ENCODE measurements at regions not wholly inside any gene's neighbourhood (a gene's known extent, or its start where the extent isn't known, plus 50 kb on each side); places are given as distances from the start of the nearest gene placed in this dataset.
A peak's percentile ranks its signal among the peaks of the same experiment; 100 is the strongest.

- DNase-seq: no peak
Observed at GRCh38 chr9:17894501-17895160, 315.8 kb downstream of the SH3GL2 start.

DNA sequence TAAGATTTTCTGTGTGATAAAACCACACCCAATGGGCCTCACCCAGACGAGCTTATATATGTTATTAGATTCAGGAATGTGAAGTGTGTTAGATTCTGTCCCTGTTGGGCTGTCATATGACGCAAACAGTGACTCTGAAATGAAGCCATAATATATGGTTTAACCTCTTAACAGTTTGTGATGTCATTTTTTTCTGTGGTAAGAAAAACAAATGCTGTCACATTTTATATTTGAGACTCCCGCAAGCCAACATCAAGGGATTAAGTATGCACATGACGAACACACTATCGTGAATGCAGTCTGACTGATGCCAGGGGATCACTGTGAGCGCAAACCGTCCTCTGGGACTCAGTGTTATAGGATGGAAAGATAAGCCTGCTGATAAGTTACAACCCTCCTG lies 321.7 kb downstream of the SH3GL2 start:
- no peak for DNase-seq

DNA sequence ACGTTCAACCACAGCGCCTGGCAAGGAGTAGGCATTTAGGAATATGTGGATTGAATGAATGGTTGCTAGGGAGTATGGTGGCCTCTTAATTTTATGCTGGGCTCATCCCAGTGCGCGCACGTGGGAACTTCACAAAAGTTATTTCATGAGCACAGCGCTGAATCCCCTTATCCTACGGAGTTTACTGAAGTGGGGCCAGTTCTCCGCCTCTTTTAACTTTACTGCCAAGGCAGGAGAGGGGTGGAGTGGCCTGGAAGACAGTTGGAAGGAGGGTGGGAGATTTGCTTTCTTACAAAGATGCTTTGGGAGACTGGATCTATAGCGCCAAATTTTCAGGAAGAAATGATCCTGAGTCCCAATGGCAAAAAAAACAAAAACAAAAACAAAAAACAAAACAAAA lies 326.5 kb downstream of the SH3GL2 start:
- DNase-seq: no peak

GRCh38 chr9:17905781-17906175 lies 326.9 kb downstream of the SH3GL2 start:
- no peak for DNase-seq

DNA sequence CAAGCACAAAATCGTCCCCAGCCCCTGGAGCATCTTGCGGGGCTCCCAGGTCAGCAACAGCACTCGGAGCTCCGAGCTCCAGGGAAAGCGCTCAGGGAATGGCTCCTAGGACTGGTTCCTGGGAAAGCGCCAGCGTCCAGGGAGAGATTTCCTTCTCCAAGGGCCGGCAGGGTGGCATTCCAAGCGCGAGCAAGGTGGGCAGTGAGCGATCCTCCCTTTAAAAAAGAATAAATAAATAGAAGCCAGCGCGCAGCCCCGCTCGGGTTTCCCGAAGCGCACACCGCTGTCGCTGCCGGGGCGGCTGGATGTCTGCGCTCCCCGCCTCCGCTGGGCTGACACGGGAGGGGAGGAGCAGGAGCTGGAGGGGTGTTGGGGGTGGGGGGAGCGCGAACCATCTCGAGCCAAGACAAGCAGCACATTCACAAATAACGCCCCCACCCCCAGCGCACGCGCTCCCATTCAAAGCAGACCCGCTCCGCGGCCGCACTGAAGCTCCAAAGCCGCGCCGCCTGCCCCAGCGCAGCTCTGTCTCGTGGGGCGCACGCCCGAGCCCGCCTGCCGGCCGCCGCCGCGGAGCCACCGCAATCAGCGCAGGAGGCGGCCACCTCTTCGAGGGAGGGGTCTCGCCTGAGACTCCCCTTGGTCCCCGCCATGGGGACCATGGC lies 327.4 kb downstream of the SH3GL2 start:
- no peak for DNase-seq

- DNase-seq: no peak
Observed at GRCh38 chr9:17906841-17907778, 328.2 kb downstream of the SH3GL2 start.

GRCh38 chr9:17907779-17908508 lies 329.1 kb downstream of the SH3GL2 start:
- no peak for DNase-seq

DNA sequence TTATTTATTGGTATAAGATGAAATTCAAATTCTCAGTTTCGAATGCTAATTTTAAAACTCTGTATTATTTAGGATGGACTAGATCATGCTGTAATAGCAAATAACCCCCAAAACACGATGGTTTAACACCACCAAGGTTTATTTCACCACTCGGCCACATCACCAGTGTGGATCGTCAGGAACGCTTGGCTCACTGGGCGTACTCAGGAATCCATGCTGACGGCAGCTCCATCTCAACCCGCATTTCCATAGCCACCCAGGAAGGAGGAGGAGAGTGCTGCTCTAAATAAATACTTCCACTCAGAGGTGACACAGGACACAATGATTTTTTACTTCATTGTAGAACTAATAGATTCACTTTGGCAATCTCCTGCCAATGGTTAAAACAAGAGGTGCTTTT lies 347.4 kb downstream of the SH3GL2 start:
- no peak for DNase-seq

- DNase-seq: no peak
Observed at GRCh38 chr9:17927616-17928015, 348.8 kb downstream of the SH3GL2 start.

GRCh38 chr9:17928228-17928627 lies 349.4 kb downstream of the SH3GL2 start:
- DNase-seq: no peak

- no peak for DNase-seq
Observed at GRCh38 chr9:17928768-17929167, 349.9 kb downstream of the SH3GL2 start.

GRCh38 chr9:17929506-17929905 lies 350.6 kb downstream of the SH3GL2 start:
- no peak for DNase-seq

DNA sequence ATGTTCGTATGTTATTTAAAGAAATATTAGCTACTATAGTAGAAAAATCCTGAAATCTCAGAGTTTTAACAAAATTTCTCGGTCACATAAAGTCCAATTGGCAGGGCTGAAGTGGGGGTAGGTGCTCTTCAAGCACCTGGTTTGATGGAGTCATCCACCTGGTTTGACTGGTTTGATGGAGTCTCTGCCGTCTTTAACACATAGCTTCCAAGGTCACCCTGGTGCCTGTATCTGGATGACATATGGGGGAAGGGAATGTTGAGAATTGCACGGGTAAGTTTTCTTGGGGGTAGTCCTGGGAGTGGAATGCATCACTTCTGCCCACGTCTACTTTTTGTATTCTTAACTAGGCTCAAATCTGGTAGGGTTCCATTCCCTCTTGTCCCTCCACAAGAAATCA lies 351.2 kb downstream of the SH3GL2 start:
- DNase-seq: no peak

GRCh38 chr9:17936365-17936764 lies 357.5 kb downstream of the SH3GL2 start:
- no peak for DNase-seq

DNA sequence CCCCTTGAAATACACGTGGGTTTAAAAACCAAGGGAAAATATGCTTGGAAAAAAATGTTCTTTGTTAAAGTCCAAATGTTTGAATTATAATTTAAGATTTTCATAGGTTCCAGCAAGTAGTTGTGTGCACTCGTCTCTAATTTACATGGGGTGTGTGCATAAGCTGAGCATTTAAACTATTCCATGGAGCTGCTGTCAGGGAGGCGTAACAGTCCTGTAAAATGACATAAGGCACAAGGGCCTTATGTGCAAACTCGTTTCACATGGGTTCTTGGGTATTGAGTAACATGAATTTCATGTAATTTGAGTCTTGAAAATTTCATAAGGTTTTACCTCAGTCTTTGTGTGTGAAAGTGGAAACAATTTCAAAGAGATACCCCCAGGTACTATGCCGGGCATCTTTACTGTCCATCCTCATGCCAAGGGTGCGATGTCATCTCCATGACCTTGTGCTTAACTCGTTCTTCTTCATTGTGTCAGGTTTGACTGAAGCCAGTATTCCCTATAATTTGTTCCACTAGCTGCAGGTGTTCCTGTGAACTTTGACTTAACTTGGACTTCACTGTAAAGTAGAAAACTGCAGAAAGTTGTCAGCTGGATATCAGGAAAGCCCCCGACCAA lies 359.3 kb downstream of the SH3GL2 start:
- DNase-seq: no peak

DNA sequence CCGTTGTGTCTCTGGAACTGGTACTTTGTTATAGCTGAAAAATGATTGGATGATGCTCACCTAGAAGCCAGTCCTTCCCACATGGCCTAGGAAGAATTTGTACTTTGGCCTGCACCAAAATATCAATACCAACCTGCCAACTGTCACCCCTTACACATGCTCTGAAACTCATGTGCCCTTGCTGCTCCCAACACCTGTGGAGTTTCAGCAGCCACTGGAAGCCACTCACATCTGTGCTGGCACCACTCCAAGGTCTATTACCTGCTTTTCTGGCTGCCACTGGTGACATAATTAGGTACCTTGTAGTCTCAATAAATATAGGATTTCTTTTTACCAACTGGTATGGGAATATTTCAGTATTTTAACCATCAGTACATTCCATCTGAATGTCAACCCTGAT lies 363.6 kb downstream of the SH3GL2 start:
- no peak for DNase-seq

DNA sequence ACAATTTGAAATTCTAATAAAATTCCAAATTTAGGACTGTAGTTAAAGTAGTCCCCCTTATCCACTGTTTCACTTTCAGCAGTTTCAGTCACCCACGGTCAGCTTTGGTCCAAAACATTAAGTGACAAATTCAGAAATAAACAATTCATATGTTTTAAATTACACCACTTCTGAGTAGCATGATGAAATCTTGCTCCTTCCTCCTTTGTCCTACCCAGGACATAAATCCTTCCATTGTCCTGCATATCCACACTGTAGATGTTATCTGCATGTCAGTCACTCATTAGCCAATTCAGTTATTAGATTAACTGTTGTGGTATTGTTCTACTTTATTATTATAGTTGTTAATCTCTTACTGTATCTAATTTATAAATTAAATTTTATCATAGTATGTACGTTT lies 376.5 kb downstream of the SH3GL2 start:
- DNase-seq: peak in 1 of 2 donors; percentile 1

- DNase-seq: no peak
Observed at GRCh38 chr9:17958363-17958762, 379.5 kb downstream of the SH3GL2 start.

GRCh38 chr9:17962747-17963146 lies 383.9 kb downstream of the SH3GL2 start:
- no peak for DNase-seq

DNA sequence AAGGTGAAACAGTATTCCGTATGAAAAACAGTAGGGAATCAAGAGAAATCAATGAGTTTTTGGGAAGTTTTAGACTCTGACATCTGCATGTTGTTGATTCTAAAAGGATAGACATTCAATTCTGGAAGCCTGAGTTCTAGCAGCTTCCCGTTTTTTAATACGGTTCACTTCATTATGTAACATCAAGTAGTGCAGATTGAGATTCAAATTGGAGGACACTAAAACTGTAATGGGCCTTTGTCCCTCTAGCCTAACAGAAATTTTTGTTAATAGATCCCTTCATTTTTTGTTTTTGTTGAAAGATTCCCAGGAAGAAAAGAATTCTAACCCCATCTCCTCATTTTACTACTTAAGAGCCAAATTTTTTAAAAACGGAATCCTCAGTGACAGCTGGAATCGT lies 384.6 kb downstream of the SH3GL2 start:
- DNase-seq: no peak

- DNase-seq: no peak
Observed at GRCh38 chr9:17967731-17968130, 388.9 kb downstream of the SH3GL2 start.

GRCh38 chr9:17969232-17969631 lies 390.4 kb downstream of the SH3GL2 start:
- no peak for DNase-seq

GRCh38 chr9:17970277-17970676 lies 391.4 kb downstream of the SH3GL2 start:
- no peak for DNase-seq

Measured in bone marrow (tissue), 2 donors.